Coronary artery (tissue), 2 donors: ENCODE measurements at regions not wholly inside any gene's neighbourhood (a gene's known extent, or its start where the extent isn't known, plus 50 kb on each side); places are given as distances from the start of the nearest gene placed in this dataset.

Experiments used
- DNase-seq: peaks from one replicate; pipeline ENCODE4 v3.0.0-alpha.2; 2017; ENCODE audit warnings: low spot score
- H3K27ac ChIP-seq, 2 donors: fragments of 200-600 bp; sonication (generic); one replicate each; pipeline ENCODE4 v1.5.1; 2016 to 2019
- H3K4me3 ChIP-seq: fragments of 200-600 bp; sonication (generic); 2 replicates; pipeline ENCODE4 v1.5.1; 2016; ENCODE audit warnings: mild to moderate bottlenecking, moderate library complexity
- TF ChIP-seq, protein P1 (sequence below): fragments of 200-600 bp; sonication (generic); IDR thresholded peaks from one replicate; pipeline ENCODE4 v1.5.1; 2019; ENCODE audit warnings: antibody characterized with exemption

DNA sequence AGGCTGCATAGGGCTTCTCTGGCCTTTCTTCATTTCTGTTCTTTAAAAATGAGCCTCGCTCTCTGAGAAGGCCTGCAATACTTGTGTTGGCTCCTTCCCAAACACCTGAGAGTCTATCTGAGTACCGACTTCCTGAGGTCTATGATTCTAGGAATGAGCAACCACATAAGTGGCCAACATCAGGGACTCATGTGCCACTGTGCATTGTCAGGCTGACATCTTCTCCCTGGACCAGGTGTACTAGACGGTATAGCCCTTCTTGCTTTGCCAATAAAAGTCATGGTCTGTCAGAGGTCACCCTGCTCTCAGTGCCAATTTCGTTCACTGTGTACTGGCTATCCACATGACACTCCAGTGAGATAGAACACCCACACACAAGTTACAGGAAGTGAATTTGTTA is 67.4 kb upstream of the EPHA5 start:
- Histone ChIP-seq H3K27ac (no peak overlapping the region), H3K4me3 (no peak overlapping the region)
- no peak for DNase-seq
- TF ChIP-seq, protein P1, sequence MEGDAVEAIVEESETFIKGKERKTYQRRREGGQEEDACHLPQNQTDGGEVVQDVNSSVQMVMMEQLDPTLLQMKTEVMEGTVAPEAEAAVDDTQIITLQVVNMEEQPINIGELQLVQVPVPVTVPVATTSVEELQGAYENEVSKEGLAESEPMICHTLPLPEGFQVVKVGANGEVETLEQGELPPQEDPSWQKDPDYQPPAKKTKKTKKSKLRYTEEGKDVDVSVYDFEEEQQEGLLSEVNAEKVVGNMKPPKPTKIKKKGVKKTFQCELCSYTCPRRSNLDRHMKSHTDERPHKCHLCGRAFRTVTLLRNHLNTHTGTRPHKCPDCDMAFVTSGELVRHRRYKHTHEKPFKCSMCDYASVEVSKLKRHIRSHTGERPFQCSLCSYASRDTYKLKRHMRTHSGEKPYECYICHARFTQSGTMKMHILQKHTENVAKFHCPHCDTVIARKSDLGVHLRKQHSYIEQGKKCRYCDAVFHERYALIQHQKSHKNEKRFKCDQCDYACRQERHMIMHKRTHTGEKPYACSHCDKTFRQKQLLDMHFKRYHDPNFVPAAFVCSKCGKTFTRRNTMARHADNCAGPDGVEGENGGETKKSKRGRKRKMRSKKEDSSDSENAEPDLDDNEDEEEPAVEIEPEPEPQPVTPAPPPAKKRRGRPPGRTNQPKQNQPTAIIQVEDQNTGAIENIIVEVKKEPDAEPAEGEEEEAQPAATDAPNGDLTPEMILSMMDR, result no peak

DNA sequence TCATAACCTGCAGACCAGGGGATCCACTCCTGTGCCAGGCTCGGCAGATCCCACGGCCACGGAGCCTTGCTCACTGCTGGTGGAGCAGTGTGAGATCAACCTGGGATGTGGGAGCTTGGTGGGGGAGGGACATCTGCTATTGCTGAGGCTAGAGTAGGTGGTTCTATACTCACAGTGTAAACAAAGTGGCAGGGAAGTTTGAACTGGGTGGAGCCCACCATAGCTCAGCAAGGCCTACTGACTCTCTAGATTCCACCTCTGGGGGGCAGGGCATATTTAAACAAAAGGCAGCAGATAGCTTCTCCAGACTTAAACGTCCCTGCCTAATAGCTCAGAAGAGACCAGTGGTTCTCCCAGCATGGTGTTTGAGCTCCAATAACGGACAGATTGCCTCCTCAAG is 54.7 kb upstream of the EPHA5 start:
- no peak overlapping the region for H3K4me3 ChIP-seq
- no peak overlapping the region for H3K27ac ChIP-seq
- TF ChIP-seq, protein P1, result no peak
- no peak for DNase-seq
